IMR-90 (cell line): ENCODE measurements at regions not wholly inside any gene's neighbourhood (a gene's known extent, or its start where the extent isn't known, plus 50 kb on each side); places are given as distances from the start of the nearest gene placed in this dataset.

Source experiments
- ELK1 ChIP-seq: fragments of 150-350 bp; IDR thresholded peaks from 2 replicates; pipeline ENCODE4 v1.6.1; 2016; ENCODE audit warnings: low read depth, mild to moderate bottlenecking, low read length, moderate library complexity, borderline replicate concordance
- MAFK ChIP-seq: IDR thresholded peaks from 2 replicates; pipeline ENCODE4 v1.6.1; 2012; ENCODE audit warnings: low read depth, low read length, improper control_type of control experiment

GRCh38 chr2:59910166-59910565 lies 643.3 kb downstream of the BCL11A start:
- TF ChIP-seq MAFK (no peak), ELK1 (no peak)
